Breast epithelium (tissue), 4 donors: ENCODE measurements at regions not wholly inside any gene's neighbourhood (a gene's known extent, or its start where the extent isn't known, plus 50 kb on each side); places are given as distances from the start of the nearest gene placed in this dataset.

Source experiments
- DNase-seq, 2 donors: peaks; one replicate each; pipeline ENCODE4 v3.0.0-alpha.2; 2019; ENCODE audit warnings: low spot score in 2 of 2
- H3K27ac ChIP-seq, 2 donors: fragments of 200-600 bp; sonication (generic) in 1 of 2; one replicate each; pipeline ENCODE4 v1.5.1; 2016 to 2019; ENCODE audit warnings: mild to moderate bottlenecking in 1 of 2
- H3K27me3 ChIP-seq, 2 donors: fragments of 200-600 bp; sonication (generic) in 1 of 2; one replicate each; pipeline versions ENCODE4 v1.5.1 to v1.6.0; 2017 to 2019; ENCODE audit warnings: control low read depth in 1 of 2, mild to moderate bottlenecking in 1 of 2
- H3K36me3 ChIP-seq: fragments of 200-600 bp; one replicate; pipeline ENCODE4 v1.5.1; 2019
- H3K4me1 ChIP-seq, 2 donors: fragments of 200-600 bp; sonication (generic); one replicate each; pipeline ENCODE4 v1.5.1; 2016 to 2019; ENCODE audit warnings: control low read depth in 1 of 2
- H3K4me3 ChIP-seq, 3 donors: fragments of 200-600 bp; sonication (generic); 1 replicate in 2 of 3; 2 replicates in 1 of 3; pipeline ENCODE4 v1.5.1; 2016 to 2019; ENCODE audit warnings: mild to moderate bottlenecking in 3 of 3, moderate library complexity in 2 of 3
- H3K9me3 ChIP-seq, 2 donors: fragments of 200-600 bp; sonication (generic) in 1 of 2; one replicate each; pipeline ENCODE4 v1.5.1; 2016 to 2019; ENCODE audit warnings: control low read depth in 1 of 2
- CTCF ChIP-seq, 3 donors: fragments of 450-650 bp; IDR thresholded peaks; one replicate each; pipeline ENCODE4 v1.5.1; 2016 to 2017; ENCODE audit warnings: antibody characterized with exemption in 3 of 3, mild to moderate bottlenecking in 3 of 3, moderate library complexity in 3 of 3
- POLR2A ChIP-seq: fragments of 450-650 bp; IDR thresholded peaks from one replicate; pipeline ENCODE4 v1.6.1; 2016; ENCODE audit warnings: antibody characterized with exemption, mild to moderate bottlenecking, moderate library complexity
- POLR2AphosphoS5 ChIP-seq, 3 donors: sonication (generic); formaldehyde crosslinking; IDR thresholded peaks; one replicate each; pipeline ENCODE4 v1.6.1; 2017; ENCODE audit warnings: antibody characterized with exemption in 3 of 3
- intact Hi-C: fragments of 100-400 bp; cut with DNase I; formaldehyde crosslinking; loops from one replicate; pipeline ENCODE4 v1.15.1; 2023; ENCODE audit warnings: low total_unique reads

- no peaks in the 10 kb centered on the region for H3K36me3 ChIP-seq
- H3K9me3 ChIP-seq: peaks cover 6 to 7% of the 10 kb centered on the region in 2 donors
- no peak overlapping the region for H3K27ac ChIP-seq
- no peak overlapping the region for H3K4me3 ChIP-seq
- no peaks in the 10 kb centered on the region for H3K27me3 ChIP-seq
- no peak for DNase-seq
- intact Hi-C loops: loop anchor here (5.0 kb wide), 1 partner anchor 960 kb away; no protein-coding TSS in a partner anchor
- no peaks in the 10 kb centered on the region for H3K4me1 ChIP-seq
- TF ChIP-seq POLR2A: no peak
- TF ChIP-seq POLR2AphosphoS5 (IDR thresholded peaks at IDR 0.05): no peak
- no peak for TF ChIP-seq CTCF (IDR thresholded peaks at IDR 0.05)
These were observed 375.6 kb upstream of the GBE1 start for GRCh38 chr3:82137050-82137449.

DNA sequence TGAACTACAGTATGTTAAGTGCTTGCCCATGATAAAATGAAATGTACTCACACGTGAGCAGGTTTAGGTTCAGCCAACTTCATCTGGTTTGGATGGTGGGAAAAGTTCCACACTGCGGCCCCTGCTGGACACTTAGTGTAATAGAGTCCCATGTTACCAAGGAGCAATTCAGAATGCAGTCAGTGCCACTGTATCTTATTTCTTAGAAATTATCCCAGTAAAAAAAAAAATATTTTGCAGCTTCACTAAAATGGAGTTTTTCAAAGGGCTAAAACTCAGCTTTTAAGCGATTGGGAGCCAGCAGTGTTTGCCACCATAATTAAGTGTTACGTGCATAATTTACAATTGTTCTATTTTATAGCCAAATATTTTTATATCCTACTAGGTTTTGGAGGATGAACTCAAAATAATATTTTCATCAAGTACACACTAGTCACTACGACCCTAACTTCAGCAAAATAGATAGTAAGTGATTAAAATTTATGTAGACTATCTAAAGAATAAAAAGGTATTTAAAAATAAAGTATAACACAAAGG is 371.7 kb upstream of the GBE1 start:
- no peaks in the 10 kb centered on the region for H3K36me3 ChIP-seq
- peak in 1 of 2 donors; percentile 28 for DNase-seq

GRCh38 chr3:82132210-82133069 is 371.0 kb upstream of the GBE1 start:
- intact Hi-C loops: no loop called here
- TF ChIP-seq CTCF (IDR thresholded peaks at IDR 0.05): no peak
- TF ChIP-seq POLR2A: no peak
- no peak for TF ChIP-seq POLR2AphosphoS5 (IDR thresholded peaks at IDR 0.05)
- Histone ChIP-seq H3K4me3 (no peak overlapping the region), H3K9me3 (no peaks in the 10 kb centered on the region), H3K27ac (no peak overlapping the region), H3K4me1 (no peaks in the 10 kb centered on the region), H3K27me3 (no peaks in the 10 kb centered on the region), H3K36me3 (no peaks in the 10 kb centered on the region)
- no peak for DNase-seq

More for the DNA sequence above, 371.7 kb upstream of the GBE1 start:
- Histone ChIP-seq H3K27me3 (no peaks in the 10 kb centered on the region), H3K9me3 (no peaks in the 10 kb centered on the region), H3K4me3 (no peak overlapping the region), H3K27ac (no peak overlapping the region), H3K4me1 (no peaks in the 10 kb centered on the region)
- intact Hi-C loops: no loop called here
- TF ChIP-seq CTCF (IDR thresholded peaks at IDR 0.05) (peak; percentile 68 to 70 (median 69)), POLR2AphosphoS5 (IDR thresholded peaks at IDR 0.05) (no peak)

DNA sequence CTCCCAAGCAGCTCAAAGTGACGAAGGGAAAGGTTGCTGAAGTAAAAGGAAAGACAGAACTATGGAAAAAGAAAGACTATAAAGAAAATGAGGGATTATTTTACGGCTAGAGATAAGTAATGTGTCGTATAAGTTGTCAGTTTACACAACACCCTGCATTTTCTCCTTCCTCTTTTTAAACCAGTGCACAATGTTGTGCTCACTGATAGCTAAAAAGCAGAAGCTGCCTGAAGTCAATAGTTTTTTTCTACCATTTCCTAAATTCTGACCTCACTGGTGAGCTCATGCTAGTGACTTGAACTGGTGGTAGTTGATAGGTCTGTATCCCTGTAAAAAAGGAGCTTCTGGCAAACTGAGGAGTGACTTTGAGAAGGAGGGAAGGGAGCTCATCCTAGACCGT is 368.6 kb upstream of the GBE1 start:
- Histone ChIP-seq H3K4me1 (no peaks in the 10 kb centered on the region), H3K9me3 (no peaks in the 10 kb centered on the region), H3K4me3 (no peak overlapping the region), H3K36me3 (no peaks in the 10 kb centered on the region), H3K27ac (no peak overlapping the region), H3K27me3 (no peaks in the 10 kb centered on the region)
- TF ChIP-seq POLR2AphosphoS5 (IDR thresholded peaks at IDR 0.05) (no peak), CTCF (IDR thresholded peaks at IDR 0.05) (no peak), POLR2A (no peak)
- no peak for DNase-seq
- intact Hi-C loops: no loop called here

- intact Hi-C loops: loop anchor here (5.0 kb wide), 1 partner anchor 33 kb away; no protein-coding TSS in a partner anchor
- H3K4me1 ChIP-seq: no peaks in the 10 kb centered on the region
- no peak overlapping the region for H3K27ac ChIP-seq
- no peaks in the 10 kb centered on the region for H3K36me3 ChIP-seq
- H3K9me3 ChIP-seq: no peaks in the 10 kb centered on the region
- no peak for TF ChIP-seq CTCF (IDR thresholded peaks at IDR 0.05)
- TF ChIP-seq POLR2A: no peak
- TF ChIP-seq POLR2AphosphoS5 (IDR thresholded peaks at IDR 0.05): no peak
- no peak for DNase-seq
- no peaks in the 10 kb centered on the region for H3K27me3 ChIP-seq
- H3K4me3 ChIP-seq: no peak overlapping the region
These were observed 367.9 kb upstream of the GBE1 start for GRCh38 chr3:82129221-82129801.
